Stimulated activated CD8-positive, alpha-beta memory T cell treated with anti-CD3 and anti-CD28 coated beads, Interleukin-4, amount 100 ng/mL, for 24 hours (primary cell): ENCODE measurements at regions not wholly inside any gene's neighbourhood (a gene's known extent, or its start where the extent isn't known, plus 50 kb on each side); places are given as distances from the start of the nearest gene placed in this dataset.
"Not testable (repeated sequence)": the region's sequence is repeated elsewhere in the genome, so short reads cannot be mapped to it uniquely, and the experiment has no call there.

Source experiments
- DNase-seq: peaks from one replicate; pipeline ENCODE4 v3.0.0-alpha.2; 2020; ENCODE audit warnings: low read depth

DNA sequence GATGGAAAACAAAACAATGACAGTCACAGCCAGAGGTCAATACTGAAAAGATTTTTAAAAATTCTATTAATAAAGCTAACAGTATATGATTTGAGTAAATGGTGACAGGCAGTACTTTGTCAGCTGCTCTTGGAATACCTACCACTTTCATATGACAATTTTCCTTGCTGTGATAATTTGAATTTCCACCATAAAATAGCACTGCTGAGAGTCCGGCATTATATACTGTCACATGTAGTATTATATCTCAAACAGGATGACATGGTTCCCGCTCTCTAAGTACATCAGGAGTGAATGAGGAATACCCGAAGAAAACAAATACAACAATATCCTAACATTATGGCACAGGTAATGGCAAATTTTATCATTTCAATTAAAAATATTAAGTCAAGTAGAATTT, 146.8 kb upstream of the TMPRSS15 start:
- DNase-seq: no peak

DNA sequence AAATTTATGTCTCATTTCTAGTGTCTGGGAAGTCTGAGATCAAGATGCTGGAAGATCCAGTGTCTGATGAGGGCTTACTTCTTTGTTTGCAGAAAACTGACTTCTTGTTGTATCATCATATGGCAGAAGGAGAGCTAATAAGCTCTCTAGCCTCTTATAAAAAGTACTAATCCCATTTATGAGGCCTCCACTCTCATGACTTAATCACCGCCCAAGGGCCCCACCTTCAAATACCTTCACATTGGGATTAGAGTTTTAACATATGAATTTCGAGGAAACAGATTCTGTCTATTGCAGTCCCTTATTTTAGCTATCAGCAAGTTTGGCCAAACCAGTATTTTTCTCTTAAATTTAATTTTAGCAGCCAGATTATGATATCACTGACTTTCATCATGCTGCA, 150.2 kb upstream of the TMPRSS15 start:
- no peak for DNase-seq

GRCh38 chr21:18567770-18568169, 164.2 kb upstream of the TMPRSS15 start:
- not testable (repeated sequence) for DNase-seq

DNA sequence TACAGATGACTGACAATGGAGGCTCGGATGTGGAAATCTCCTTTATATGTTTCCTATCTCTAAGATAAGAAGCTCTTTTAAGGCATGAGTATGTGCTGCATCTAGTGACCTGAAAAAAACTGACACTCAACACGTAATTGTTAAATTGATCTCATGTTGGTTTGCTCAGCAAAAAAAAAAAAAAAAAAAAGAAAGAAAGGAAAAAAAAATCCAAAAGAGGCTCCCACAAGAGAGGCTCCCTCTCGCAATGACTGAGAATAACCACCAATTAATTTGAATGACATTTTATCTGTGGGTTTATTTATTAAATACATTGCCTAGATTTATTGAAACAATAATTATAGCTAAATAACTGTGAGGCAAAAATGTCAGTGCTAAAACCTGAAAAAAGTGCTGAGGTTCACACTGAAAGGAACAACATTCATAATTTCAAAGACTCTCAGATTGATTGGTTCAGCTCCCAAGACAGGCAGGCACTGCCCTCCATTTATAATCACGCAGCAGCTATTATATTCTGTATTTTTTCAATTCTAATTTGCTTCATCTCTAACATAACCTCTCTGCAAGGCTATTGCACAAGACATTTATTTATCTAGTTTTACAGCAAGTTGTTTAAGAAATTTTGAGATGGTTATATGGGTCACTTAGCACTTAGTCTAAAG, 184.5 kb upstream of the TMPRSS15 start:
- DNase-seq: no peak

DNA sequence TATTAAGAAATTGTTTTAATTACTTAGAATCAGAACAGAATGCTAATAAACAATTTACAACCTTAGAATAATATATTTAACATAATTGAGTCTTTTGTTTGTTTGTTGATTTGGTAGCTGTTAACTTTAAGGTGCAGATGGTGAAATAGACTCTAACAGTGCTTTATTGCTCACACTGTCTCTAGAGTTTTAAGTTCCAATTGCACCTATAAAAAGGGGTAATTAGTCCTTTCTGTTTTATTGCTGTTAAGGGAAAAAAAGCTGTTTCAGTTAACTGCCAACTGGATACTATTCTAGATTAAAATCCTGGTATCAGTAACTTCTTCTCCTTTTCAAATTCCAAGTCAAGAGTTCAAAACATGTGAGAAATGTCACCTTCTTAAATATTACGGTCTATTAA, 197.6 kb upstream of the TMPRSS15 start:
- DNase-seq: no peak

DNA sequence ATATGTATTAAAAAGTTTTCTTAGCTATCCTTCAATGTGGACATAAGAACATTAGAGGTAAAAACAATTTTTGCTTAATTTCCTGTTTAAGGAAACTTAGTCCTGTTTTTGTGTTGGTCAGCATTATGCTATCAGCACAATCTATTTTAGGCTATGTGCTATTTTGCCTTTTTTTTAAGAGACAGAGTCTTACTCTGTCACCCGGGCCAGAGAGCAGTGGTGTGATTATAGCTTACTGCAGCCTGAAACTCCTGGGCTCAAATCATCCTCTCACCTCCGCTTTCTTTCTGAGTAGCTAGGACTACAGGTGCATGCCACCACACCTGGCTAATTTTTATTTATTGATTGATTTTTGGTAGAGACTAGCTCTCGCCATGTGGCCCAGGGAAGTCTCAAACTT, 199.1 kb upstream of the TMPRSS15 start:
- DNase-seq: no peak

DNA sequence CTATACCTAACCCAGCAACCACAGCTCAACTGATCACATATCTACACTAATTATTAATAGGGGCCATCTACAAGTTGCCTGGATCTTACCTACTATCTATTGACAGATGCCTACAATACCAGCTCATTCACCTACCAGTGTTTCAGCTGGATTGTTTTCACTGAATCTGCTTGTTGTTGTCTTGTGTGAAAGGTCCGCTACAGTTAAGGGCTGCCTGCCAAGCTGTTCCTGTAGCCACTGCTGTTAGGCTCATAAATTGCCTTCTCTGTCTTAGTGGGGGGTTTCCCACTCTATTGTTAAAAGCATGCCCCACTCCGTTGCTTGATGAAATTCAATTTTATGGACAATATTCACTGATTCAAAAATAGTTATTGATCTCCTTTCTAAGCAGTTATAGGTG, 199.7 kb upstream of the TMPRSS15 start:
- DNase-seq: no peak

DNA sequence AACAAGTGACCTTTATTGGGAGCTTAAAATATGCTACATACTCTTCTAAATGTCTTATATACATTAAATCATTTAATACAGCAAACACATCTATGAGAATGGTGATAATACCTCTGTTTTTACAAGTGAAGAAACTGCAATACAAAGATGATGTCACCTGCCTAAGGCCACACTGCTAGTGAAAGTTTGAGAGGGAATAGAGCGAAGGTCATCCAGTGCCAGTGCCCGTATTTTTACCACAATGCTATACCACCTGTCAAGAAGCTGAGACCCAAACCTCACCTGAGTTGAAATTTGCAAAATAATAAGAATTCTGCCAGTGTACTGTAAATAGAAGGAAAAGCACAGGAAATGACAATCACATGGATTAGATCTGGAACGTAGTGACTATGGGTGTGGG, 200.4 kb upstream of the TMPRSS15 start:
- no peak for DNase-seq

DNA sequence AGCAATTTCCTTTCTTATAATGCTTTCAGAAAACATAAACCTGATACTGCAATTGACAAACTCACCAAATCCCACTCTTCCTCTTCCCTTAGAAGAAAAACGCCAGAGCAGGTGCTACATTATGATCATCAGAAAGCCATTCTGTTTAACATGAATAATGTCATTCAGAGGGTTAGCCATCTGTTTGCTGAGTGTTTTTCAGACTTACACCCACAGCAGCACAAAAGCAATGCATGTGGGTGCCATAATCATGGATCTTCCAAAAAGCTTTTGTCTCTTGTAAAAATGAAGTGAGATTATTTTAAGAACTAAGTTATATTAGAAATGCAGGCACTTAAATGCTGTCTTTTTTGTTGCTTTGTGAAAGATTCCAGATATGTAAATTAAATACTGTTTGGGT, 204.6 kb upstream of the TMPRSS15 start:
- DNase-seq: no peak

GRCh38 chr21:18614303-18614702, 210.7 kb upstream of the TMPRSS15 start:
- DNase-seq: no peak

GRCh38 chr21:18617291-18617690, 213.7 kb upstream of the TMPRSS15 start:
- no peak for DNase-seq

GRCh38 chr21:18620436-18620835, 216.9 kb upstream of the TMPRSS15 start:
- no peak for DNase-seq

GRCh38 chr21:18622383-18622782, 218.8 kb upstream of the TMPRSS15 start:
- no peak for DNase-seq

DNA sequence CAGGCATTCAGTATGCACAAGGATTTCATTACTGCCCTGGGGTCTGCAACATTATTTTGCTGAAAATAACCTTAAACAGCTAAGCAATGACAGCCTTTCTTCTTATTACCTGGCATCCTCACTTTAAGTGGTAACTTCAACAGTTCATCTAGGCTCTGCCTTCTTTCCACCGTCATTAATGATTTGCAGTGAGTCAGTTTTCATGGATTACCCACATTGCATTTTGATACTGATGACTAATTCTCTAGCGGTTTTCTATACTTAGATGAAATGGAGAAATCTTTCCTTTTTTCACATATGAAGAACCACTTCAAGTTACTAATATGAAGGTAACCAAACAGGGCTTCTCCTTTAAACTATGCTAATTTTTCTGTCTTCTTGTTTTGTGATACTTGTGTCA, 226.9 kb upstream of the TMPRSS15 start:
- DNase-seq: no peak

DNA sequence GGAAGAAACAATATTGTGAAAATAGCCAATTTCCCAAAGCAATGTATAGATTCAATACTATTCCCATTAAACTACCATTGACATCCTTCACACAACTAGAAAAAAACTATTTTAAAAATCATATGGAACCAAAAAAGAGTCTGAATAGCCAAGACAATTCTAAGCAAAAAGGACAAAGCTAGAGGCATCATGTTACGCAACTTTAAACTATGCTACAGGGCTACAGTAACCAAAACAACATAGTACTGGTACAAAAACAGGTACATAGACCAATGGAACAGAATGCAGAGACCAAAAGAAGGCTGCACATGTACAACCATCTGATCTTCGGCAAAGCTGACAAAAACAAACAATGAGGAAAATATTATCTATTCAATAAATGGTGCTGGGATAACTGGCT, 233.3 kb upstream of the TMPRSS15 start:
- DNase-seq: no peak

DNA sequence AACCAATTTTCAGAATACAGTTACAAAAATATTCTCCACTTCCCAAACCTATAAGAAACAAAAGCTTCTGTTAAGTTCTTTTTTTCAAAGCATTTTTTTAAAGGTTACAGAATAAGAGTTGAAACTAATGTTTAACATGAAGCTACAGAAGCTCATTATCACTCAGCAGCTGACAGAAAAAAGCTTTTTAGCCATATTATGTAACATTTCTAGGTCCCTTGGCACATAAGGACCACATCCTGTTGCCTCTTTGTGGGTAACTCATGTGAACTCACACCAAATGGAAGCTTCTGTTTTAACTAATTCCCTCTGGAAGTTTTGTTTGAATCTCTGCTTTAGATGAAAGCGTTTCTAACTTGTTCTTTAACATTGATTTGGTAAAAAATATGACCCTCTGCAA, 242.5 kb upstream of the TMPRSS15 start:
- no peak for DNase-seq

GRCh38 chr21:18655931-18656330, 252.3 kb upstream of the TMPRSS15 start:
- no peak for DNase-seq

GRCh38 chr21:18661842-18662241, 258.3 kb upstream of the TMPRSS15 start:
- no peak for DNase-seq

- no peak for DNase-seq
These were observed 260.1 kb upstream of the TMPRSS15 start for GRCh38 chr21:18663663-18664062.

GRCh38 chr21:18666725-18667124, 263.1 kb upstream of the TMPRSS15 start:
- no peak for DNase-seq

DNA sequence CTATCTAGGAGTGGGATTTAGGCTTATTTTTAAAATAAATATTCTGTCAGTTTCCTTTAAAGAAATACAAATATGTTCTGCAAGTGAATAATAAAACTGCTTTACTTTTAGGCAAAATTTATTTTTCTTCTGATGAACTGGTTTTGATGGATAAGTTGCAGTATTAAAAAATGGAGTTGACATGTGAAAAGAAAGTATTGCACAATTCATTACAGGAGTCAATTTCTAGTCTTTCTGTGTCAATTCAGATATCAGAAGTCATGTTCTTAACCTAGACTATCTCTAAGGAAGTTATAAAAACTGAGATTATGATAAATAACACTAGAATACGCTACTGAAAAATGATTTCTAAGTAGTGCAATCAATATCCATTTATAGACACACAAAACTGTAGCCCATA, 270.2 kb upstream of the TMPRSS15 start:
- DNase-seq: no peak

- no peak for DNase-seq
These were observed 274.0 kb upstream of the TMPRSS15 start for GRCh38 chr21:18677632-18678031.

GRCh38 chr21:18705971-18706370, 302.4 kb upstream of the TMPRSS15 start:
- DNase-seq: no peak

DNA sequence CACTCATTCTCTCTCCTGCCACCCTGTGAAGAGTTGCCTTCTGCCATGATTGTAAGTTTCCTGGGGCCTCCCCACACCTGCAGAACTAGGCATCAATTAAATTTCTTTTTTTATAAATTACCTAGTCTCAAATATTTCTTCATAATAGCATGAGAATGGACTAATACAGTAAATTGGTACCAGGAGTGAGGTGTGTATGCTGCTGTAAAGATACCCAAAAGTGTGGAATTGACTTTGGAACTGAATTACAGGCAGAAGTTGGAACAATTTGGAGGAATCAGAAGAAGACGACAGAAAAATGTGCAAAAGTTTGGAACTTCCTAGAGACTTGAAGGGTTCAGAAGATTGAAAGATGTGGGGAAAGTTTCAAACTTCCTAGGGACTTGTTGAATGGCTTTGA, 308.1 kb upstream of the TMPRSS15 start:
- DNase-seq: no peak

DNA sequence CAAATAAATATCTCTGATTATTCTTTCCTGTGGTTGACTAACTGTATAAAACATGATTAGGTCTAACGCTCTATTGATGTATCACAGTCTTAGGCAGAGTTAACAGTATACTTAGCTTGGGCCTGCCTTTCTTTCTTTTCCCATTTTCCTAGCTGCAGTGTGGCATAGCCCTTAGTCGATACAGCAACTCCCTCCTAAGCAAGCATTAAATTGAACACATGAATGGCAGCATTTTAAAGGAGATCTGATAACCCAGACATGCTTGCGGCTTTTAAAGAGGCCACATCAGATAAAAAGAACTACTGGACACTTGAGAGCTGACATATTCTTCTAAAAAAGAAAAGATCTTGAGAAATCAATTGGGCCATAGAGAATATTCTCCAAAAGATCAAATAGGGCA, 312.0 kb upstream of the TMPRSS15 start:
- DNase-seq: no peak
